HepG2 (cell line): ENCODE measurements at regions not wholly inside any gene's neighbourhood (a gene's known extent, or its start where the extent isn't known, plus 50 kb on each side); places are given as distances from the start of the nearest gene placed in this dataset.
A peak's percentile ranks its signal among the peaks of the same experiment; 100 is the strongest.

Experiments
- ARNT ChIP-seq: fragments of 450-650 bp; IDR thresholded peaks from 2 replicates; pipeline ENCODE4 v1.6.1; 2017
- DNMT3B ChIP-seq: conservative IDR thresholded peaks from 2 replicates; pipeline ENCODE4 v1.6.1; 2016; ENCODE audit warnings: missing biosample characterization, control low read depth
- GTF3A ChIP-seq: sonication (generic); formaldehyde crosslinking; conservative IDR thresholded peaks from 2 replicates; pipeline ENCODE4 v1.4.0; 2020; ENCODE audit warnings: mild to moderate bottlenecking, missing genetic modification reagents
- KDM4B ChIP-seq: sonication (generic); formaldehyde crosslinking; IDR thresholded peaks from 2 replicates; pipeline ENCODE4 v1.4.0; 2020; ENCODE audit warnings: missing genetic modification reagents
- MTA3 ChIP-seq: sonication (generic); formaldehyde crosslinking; IDR thresholded peaks from 2 replicates; pipeline ENCODE4 v1.4.0; 2020; ENCODE audit warnings: missing genetic modification reagents
- SSRP1 ChIP-seq: IDR thresholded peaks from 2 replicates; pipeline ENCODE4 v1.6.1; 2016; ENCODE audit warnings: control low read depth
- TCF7L2 ChIP-seq: IDR thresholded peaks from 2 replicates; pipeline ENCODE4 v1.6.1; 2011; ENCODE audit warnings: mild to moderate bottlenecking, low read depth, low read length, moderate library complexity
- TEAD2 ChIP-seq: sonication (generic); formaldehyde crosslinking; IDR thresholded peaks from 2 replicates; pipeline ENCODE4 v1.9.0; 2021; ENCODE audit warnings: missing genetic modification reagents
- ZBTB1 ChIP-seq: sonication (generic); formaldehyde crosslinking; IDR thresholded peaks from 2 replicates; pipeline ENCODE4 v1.4.0; 2020; ENCODE audit warnings: missing genetic modification reagents, borderline replicate concordance
- ZBTB38 ChIP-seq: sonication (generic); formaldehyde crosslinking; IDR thresholded peaks from 2 replicates; pipeline ENCODE4 v1.5.1; 2020; ENCODE audit warnings: mild to moderate bottlenecking, missing genetic modification reagents
- ZFP82 ChIP-seq: sonication (generic); formaldehyde crosslinking; IDR thresholded peaks from 2 replicates; pipeline ENCODE4 v1.5.1; 2020; ENCODE audit warnings: mild to moderate bottlenecking, missing genetic modification reagents, borderline replicate concordance
- ZNF879 ChIP-seq: sonication (generic); formaldehyde crosslinking; IDR thresholded peaks from 2 replicates; pipeline ENCODE4 v1.8.1; 2023; ENCODE audit warnings: missing genetic modification reagents
- TF ChIP-seq, protein P1 (sequence below): sonication (generic); formaldehyde crosslinking; IDR thresholded peaks from 2 replicates; pipeline ENCODE4 v1.5.0; 2020; ENCODE audit warnings: mild to moderate bottlenecking, missing genetic modification reagents, borderline replicate concordance
- TF ChIP-seq, protein P2 (sequence below): sonication (generic); formaldehyde crosslinking; IDR thresholded peaks from 2 replicates; pipeline ENCODE4 v1.4.0; 2020; ENCODE audit warnings: mild to moderate bottlenecking, missing genetic modification reagents
- TF ChIP-seq, protein P3 (sequence below): sonication (generic); formaldehyde crosslinking; IDR thresholded peaks from 2 replicates; pipeline ENCODE4 v1.4.0; 2020; ENCODE audit warnings: missing genetic modification reagents

DNA sequence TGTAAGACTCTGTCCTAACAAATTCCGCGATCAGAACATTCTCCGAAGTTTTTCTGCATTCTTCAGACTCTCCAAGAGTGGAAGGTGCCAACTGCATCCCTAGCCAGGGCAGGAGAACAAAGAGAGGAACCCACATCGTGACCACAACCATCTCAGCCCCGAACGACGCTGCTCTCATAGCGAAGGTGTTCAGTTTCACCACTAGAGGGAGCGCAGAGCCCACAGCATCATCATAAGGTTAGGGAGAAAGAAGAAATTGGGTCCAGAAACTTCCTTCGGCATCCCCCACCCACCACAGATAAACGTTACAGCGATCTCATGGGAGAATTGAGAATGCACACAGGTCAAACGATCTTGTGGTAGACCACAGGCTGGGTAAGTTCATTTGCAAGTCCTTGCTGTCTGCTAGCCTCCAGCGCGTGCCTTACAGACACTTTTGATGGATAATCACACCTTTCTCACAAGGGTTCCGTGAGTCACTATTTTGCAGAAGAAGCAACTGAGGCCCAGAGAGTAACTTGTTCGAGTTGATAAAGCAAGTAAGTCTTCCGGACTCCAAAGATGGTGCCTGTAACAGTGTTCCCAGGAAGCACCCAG is 53.7 kb upstream of the ARL4C start (continued):
- TF ChIP-seq, protein P1, sequence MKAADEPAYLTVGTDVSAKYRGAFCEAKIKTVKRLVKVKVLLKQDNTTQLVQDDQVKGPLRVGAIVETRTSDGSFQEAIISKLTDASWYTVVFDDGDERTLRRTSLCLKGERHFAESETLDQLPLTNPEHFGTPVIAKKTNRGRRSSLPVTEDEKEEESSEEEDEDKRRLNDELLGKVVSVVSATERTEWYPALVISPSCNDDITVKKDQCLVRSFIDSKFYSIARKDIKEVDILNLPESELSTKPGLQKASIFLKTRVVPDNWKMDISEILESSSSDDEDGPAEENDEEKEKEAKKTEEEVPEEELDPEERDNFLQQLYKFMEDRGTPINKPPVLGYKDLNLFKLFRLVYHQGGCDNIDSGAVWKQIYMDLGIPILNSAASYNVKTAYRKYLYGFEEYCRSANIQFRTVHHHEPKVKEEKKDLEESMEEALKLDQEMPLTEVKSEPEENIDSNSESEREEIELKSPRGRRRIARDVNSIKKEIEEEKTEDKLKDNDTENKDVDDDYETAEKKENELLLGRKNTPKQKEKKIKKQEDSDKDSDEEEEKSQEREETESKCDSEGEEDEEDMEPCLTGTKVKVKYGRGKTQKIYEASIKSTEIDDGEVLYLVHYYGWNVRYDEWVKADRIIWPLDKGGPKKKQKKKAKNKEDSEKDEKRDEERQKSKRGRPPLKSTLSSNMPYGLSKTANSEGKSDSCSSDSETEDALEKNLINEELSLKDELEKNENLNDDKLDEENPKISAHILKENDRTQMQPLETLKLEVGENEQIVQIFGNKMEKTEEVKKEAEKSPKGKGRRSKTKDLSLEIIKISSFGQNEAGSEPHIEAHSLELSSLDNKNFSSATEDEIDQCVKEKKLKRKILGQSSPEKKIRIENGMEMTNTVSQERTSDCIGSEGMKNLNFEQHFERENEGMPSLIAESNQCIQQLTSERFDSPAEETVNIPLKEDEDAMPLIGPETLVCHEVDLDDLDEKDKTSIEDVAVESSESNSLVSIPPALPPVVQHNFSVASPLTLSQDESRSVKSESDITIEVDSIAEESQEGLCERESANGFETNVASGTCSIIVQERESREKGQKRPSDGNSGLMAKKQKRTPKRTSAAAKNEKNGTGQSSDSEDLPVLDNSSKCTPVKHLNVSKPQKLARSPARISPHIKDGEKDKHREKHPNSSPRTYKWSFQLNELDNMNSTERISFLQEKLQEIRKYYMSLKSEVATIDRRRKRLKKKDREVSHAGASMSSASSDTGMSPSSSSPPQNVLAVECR (CRISPR knock-in tag): peak; percentile 42; the same call in 1 of the 2 replicates
- peak; percentile 78; the same call in 1 of the 2 replicates for TF ChIP-seq ZBTB38 (CRISPR knock-in tag)
- TF ChIP-seq, protein P2, sequence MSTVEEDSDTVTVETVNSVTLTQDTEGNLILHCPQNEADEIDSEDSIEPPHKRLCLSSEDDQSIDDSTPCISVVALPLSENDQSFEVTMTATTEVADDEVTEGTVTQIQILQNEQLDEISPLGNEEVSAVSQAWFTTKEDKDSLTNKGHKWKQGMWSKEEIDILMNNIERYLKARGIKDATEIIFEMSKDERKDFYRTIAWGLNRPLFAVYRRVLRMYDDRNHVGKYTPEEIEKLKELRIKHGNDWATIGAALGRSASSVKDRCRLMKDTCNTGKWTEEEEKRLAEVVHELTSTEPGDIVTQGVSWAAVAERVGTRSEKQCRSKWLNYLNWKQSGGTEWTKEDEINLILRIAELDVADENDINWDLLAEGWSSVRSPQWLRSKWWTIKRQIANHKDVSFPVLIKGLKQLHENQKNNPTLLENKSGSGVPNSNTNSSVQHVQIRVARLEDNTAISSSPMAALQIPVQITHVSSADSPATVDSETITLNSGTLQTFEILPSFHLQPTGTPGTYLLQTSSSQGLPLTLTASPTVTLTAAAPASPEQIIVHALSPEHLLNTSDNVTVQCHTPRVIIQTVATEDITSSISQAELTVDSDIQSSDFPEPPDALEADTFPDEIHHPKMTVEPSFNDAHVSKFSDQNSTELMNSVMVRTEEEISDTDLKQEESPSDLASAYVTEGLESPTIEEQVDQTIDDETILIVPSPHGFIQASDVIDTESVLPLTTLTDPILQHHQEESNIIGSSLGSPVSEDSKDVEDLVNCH (CRISPR knock-in tag): no peak
- no peak for TF ChIP-seq ZNF879 (CRISPR knock-in tag)
- no peak for TF ChIP-seq TEAD2 (CRISPR knock-in tag)
- no peak for TF ChIP-seq ARNT
- TF ChIP-seq ZFP82: no peak
- TF ChIP-seq KDM4B (CRISPR knock-in tag): no peak
- no peak for TF ChIP-seq MTA3 (CRISPR knock-in tag)
- TF ChIP-seq TCF7L2: no peak
- TF ChIP-seq, protein P3, sequence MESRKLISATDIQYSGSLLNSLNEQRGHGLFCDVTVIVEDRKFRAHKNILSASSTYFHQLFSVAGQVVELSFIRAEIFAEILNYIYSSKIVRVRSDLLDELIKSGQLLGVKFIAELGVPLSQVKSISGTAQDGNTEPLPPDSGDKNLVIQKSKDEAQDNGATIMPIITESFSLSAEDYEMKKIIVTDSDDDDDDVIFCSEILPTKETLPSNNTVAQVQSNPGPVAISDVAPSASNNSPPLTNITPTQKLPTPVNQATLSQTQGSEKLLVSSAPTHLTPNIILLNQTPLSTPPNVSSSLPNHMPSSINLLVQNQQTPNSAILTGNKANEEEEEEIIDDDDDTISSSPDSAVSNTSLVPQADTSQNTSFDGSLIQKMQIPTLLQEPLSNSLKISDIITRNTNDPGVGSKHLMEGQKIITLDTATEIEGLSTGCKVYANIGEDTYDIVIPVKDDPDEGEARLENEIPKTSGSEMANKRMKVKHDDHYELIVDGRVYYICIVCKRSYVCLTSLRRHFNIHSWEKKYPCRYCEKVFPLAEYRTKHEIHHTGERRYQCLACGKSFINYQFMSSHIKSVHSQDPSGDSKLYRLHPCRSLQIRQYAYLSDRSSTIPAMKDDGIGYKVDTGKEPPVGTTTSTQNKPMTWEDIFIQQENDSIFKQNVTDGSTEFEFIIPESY (CRISPR knock-in tag): peak; percentile 66; the same call in 1 of the 2 replicates
- no peak for TF ChIP-seq SSRP1 (CRISPR knock-in tag)
- no peak for TF ChIP-seq DNMT3B (CRISPR knock-in tag)
- TF ChIP-seq GTF3A (CRISPR knock-in tag): no peak
- no peak for TF ChIP-seq ZBTB1 (CRISPR knock-in tag)
